Keratinocyte (primary cell): ENCODE measurements at regions not wholly inside any gene's neighbourhood (a gene's known extent, or its start where the extent isn't known, plus 50 kb on each side); places are given as distances from the start of the nearest gene placed in this dataset.

Source experiments
- EZH2 ChIP-seq: IDR thresholded peaks from one replicate; pipeline ENCODE4 v1.6.1; 2012; ENCODE audit warnings: inconsistent platforms, mild to moderate bottlenecking, low read length, moderate library complexity
- TF ChIP-seq, protein P1 (sequence below), 3 experiments: IDR thresholded peaks in 1 of 3; conservative IDR thresholded peaks in 1 of 3; optimal IDR thresholded peaks in 1 of 3; 2 replicates in 2 of 3; 3 replicates in 1 of 3; pipeline versions ENCODE3 to v1.5.1; 2011; ENCODE audit warnings: low read length in 3 of 3, mild to moderate bottlenecking in 3 of 3, moderate library complexity in 2 of 3, control low read depth in 1 of 3, inconsistent platforms in 1 of 3; ENCODE audit not compliant: insufficient read depth in 2 of 3; ENCODE audit errors: extremely low read depth in 1 of 3

DNA sequence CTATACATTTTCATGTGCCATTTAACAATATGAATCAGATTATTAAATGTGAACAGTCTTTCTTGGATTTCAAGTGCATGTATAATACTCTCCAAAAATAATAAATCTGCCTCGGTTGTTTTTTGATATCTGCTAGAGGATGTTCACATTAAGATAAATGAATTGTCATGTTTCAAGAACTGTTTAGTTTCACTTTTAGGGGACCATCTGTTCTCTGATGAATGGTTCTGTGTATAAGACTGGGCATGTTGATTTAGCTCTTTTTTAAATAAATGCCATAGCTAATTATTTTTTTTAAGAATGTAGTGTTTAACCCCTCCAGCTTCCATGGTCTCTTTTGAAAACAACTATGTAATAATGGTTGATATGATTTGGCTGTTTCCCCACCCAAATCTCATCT, 1245.1 kb upstream of the ADGRL4 start:
- TF ChIP-seq, protein P1, sequence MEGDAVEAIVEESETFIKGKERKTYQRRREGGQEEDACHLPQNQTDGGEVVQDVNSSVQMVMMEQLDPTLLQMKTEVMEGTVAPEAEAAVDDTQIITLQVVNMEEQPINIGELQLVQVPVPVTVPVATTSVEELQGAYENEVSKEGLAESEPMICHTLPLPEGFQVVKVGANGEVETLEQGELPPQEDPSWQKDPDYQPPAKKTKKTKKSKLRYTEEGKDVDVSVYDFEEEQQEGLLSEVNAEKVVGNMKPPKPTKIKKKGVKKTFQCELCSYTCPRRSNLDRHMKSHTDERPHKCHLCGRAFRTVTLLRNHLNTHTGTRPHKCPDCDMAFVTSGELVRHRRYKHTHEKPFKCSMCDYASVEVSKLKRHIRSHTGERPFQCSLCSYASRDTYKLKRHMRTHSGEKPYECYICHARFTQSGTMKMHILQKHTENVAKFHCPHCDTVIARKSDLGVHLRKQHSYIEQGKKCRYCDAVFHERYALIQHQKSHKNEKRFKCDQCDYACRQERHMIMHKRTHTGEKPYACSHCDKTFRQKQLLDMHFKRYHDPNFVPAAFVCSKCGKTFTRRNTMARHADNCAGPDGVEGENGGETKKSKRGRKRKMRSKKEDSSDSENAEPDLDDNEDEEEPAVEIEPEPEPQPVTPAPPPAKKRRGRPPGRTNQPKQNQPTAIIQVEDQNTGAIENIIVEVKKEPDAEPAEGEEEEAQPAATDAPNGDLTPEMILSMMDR (optimal IDR thresholded peaks at IDR 0.05 in 1 of 3, IDR thresholded peaks at IDR 0.05 in 1 of 3, conservative IDR thresholded peaks at IDR 0.05 in 1 of 3; ENCODE audit: extremely low read depth in 1 of 3, insufficient read depth in 2 of 3, low read length in 3 of 3): no peak
- no peak for TF ChIP-seq EZH2
